GM21723 (cell line): ENCODE measurements at regions not wholly inside any gene's neighbourhood (a gene's known extent, or its start where the extent isn't known, plus 50 kb on each side); places are given as distances from the start of the nearest gene placed in this dataset.

Source experiments
- ATAC-seq: cut with Tn5 transposase; IDR thresholded peaks from one replicate; pipeline ENCODE4 v1.9.1; 2021; ENCODE audit warnings: mild to moderate bottlenecking, moderate library complexity; ENCODE audit not compliant: unreplicated experiment

DNA sequence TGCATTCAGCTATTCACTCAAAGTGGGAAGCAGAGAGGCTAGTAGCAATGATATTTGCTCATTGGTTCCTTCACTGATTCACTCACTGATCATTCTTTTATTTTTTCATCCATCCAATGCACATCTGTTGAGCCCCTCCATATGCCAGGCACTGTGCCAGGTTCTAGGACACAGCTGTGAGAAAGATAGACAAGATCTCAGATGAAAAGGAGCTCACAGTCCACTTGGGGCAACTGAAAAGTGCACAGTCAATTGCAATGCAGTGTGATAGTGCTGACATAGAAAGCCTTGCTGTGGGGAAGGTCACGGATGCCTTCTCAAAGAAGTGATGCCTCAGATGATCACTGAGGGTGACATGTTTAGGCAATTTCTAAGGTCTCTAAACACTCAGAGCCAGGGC is 262.3 kb downstream of the PTEN start:
- no peak for ATAC-seq

DNA sequence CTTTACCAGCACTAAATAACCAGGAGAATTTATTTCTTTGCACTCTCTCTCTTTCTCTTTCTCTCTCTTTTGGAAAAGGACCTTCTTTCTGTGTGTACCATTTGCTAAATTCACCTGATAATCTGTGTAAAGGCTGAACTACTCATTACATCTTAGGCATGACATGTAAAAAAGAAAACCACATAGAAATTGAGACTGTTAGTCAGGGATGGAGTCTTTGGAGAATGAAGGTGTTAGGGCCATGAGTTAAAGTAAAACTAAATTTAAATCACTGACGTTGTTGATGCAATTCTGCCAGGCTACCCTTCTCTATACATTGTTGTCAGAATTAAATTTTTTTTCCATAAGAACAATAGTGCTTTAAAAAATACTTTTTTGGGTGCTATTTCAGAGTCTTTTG is 263.3 kb downstream of the PTEN start:
- ATAC-seq: no peak

DNA sequence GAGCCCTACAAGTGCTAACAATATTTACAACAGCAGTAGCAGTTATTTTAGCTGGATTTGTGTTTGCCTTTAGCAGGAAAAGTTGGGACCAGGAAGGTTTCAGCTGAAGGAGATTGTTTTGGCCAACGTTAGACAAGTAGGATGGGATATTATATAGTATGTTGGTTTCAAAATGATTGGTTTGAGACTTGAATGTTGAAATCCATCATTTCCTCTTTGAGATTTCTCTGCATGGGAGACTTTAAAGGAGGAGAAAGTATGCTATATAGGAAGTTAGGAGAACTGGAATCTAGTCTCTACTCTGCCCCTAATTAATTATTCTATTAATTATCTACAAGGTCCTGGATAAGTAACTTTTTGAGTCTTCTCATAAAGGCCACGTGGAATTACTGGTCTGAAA is 263.8 kb downstream of the PTEN start:
- ATAC-seq: no peak

DNA sequence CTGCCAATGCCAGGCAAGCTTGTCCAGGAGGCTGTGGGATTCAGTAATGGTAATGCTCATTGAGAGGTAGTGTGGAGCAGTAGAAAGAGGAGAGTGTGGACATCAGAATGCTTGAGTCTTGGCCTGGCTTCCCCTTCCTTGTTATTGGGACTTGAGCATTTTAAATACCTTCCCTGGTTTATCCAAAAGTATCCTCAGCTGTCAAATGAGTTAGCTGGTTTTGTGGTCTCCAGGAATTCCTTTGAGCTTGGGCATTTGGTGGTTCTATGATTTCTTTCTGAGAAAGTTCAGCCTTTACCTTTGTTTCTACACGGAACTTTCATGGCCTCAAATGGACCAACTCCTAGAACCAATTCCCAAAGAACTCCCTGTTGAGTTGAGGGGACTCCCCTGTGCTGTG is 264.3 kb downstream of the PTEN start:
- ATAC-seq: no peak

DNA sequence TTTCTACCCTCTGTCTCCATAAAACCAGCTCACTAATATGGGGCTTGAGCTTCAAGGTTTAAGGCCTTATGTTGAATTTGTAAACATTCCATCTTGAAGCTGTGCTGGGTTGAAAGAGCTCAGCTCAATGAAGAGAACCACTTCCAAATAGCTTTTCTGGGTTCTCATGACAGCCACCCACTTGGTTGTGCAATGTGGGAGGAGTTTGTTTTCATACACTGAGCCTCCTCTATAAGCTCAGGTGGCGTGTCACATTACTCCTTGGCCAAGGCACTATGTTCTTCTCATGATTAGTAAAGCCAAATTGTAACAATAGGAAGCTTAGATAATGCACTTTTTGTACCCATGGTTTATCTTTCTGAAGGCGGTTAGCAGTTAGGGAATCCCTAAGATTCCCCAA is 265.6 kb downstream of the PTEN start:
- no peak for ATAC-seq

DNA sequence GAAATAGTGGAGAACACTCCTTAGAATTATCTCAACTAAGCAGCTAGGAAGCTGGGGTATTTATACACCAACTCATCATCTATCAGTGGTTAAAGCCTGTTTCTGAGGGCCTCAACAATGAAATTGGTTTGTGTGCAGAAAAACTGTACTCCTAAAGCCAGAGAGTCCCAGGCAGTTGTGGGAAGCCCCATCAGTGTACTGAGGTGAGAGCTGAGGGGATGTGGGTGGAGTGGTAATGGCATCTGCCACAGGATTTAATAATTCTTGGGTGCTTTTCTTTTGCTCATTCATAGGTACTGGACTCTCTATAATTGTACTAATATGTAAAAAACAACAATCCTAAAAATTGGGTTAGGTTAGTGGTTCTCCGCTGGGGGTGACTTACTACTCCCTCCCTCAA is 267.5 kb downstream of the PTEN start:
- no peak for ATAC-seq

DNA sequence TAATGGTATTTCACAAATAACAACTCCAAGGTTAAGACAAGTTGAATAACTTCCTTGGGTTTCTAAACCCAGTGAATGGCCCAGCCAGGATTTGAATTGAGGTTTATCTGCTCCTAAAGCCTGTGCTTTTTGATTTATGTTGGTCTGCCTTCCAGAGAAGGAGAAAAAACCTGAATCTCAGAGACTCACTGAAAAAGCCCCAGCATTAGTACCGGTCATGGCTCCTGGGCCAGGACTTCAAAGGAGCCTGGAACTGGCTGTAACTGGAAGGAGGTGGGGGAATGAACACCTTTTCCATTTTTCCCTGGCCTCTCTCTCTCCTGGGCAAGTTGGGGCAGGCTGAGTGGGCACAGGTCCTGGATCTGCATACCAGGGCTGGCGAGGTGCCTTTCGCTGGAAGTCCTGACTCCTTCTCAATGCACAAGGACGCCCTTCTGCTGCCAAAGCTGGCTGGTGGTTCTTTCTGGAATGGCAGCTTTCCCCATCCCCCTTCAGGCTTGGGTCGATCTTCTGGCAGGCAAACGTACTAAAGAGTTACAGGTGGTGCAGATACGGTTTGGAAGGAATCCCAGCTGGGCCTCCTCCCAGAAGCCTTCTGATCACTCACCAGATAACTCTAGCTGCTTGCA is 268.2 kb downstream of the PTEN start:
- ATAC-seq: no peak

DNA sequence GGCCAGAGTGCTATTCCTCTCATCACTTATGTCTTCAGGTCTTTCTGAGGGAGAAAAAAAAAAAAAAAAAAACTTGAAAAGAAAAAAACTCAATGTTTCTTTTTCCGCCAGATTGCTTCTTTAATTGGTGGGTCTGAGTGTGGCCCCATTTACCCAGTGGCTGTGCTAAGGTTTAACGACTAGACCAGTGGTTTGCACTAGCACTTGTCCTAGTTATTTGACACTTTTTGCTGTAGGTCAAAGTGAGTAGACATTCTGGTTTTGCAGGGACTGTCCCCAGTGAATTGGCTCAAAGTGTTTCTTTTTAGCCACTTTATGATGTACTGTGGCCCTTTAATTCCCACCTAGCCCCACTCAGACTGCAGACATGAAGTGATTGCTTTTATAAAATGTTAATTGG is 273.3 kb downstream of the PTEN start:
- ATAC-seq: no peak

DNA sequence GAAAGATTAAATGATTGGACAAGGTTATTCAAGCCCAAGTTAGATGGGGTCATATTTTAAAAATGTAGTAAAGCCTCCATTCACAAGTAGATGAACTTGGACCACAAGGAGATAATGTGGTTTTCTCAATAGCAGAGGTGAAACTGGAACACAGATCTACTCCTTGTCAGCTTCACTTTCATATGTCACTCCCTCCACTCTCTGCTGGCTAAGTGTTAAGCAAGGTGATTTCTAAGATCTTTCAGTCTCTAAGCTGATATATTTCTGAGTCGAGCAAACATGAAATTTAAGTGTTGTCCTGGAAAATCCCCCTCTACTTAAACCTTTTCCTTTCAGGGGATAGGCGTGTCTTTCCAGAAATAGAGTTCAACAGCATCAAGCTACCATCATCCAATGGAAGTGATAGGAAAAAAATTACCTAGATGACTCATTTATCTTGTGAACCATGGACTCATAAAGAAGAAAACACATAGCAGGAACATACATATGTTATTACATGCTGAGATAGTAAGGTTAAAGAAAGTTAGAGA is 275.0 kb downstream of the PTEN start:
- ATAC-seq: peak; percentile 97

DNA sequence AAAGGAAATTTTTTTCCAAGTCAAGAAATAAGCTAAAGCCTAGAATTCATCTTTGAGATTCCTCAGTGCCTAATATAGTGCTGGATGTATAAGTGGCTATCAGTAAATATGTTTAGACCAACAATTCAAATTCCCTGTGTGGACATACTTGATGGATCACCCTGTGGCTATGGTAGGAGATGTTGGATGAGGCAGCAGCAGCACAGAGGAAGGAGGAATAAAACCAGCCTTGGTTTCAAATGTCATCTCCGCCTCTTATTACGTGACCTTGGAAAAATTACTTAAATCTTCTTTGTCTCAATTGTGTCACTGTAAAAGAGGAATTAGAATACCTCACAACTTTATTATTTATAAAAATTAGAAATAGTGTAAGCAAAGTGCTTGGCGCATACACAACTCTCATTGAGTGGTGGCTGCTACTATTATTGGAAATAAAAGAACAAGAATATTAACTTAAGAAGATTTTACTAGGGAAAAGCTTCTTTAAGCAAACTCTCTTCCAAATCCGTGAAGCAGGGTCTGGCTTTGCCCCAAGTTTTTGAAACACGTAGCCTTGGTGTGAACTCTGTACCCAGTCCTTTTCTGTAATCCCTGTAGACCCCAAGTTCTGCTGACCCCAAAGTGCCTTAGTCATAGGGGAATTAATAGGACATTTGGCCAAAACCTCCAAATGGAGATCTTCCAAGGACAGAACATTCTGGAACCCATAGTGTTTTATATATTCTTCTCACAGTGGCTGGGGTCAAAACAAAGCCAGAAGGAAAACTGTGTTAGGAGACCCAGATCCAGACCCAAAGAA is 283.8 kb downstream of the PTEN start:
- ATAC-seq: no peak

DNA sequence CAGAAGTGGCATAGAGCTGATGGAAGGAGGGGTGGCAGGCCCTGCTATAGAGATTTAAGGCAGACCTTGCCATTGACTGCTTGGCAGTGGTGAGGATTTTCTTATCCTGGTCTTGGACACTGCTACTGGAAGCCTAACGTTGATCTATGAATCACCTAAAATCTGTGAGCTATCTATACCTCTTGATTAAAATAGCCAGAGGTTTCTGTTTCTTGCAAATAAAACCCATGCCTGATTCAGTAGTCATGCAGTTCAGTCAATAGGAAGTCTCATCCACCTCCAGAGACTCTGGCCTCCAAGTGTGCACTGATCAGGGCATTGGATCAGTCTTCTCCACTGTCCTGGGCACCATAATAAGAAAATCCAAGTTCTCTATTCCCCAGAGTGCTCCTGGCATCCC is 286.5 kb downstream of the PTEN start:
- no peak for ATAC-seq

DNA sequence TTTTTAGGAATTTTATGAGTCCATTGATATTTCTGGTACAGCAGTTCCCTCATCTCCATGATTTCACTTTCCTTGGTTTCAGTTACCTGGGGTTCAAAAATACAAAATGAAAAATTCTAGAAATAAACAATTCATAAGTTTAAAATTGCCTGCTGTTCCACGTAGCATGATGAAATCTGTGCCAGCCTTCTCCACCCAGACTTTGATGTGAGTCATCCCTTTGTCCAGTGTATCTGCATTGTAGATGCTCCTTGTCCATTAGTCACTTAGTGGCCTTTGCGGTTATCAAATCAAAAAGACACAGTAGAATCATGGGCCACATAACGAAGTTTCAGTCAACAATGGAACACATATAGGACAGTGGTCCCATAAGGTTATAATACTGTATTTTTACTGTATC is 286.9 kb downstream of the PTEN start:
- no peak for ATAC-seq

DNA sequence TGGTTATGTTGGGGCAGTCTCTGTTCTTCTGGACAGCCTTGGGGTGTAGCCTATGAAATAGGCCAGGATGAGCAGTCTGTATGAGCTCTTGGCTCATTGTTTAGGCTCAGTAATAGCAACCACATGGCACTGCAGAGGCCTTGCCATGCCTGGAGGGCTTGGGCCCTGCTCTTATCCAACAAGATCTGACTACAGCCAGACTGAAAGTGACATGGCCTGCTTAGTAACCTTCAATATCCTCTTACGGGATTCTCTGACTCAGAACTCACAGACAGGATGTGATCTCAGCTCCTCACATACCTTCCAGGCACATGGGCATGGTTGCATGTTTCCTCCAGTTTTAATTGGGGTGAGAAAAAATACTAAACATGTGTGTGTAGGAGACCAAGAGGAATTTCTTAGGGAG is 289.3 kb downstream of the PTEN start:
- peak; percentile 83 for ATAC-seq

DNA sequence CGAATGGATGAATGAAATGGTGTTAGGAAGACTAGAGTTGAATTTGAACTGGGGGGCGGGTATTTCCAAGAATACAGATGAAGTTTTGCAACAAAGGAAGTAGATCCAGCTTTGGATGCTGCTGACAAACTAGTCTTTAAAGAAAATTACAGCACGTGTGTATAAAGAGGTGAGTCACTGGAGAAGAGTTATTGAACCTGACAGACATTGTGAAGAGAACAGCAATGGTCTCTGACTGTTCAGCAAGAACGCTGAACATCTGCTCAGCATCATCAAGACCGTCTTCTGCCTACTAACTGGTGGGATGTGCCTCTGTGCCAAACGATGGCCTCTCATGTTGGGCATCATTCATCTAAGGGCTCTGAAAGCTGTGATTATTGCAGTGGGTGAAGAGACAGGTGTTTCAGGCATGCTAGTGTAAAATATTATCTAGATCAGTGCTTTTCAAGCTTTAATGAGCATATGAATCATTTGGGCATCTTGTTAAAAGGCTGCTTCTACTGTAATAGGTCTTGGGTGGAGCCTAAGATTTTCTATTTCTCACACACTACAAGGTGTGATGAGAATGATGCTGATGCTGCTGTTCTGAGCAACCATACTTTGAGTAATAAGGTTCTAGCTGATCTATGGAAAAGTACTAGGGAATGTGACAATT is 291.3 kb downstream of the PTEN start:
- ATAC-seq: no peak

DNA sequence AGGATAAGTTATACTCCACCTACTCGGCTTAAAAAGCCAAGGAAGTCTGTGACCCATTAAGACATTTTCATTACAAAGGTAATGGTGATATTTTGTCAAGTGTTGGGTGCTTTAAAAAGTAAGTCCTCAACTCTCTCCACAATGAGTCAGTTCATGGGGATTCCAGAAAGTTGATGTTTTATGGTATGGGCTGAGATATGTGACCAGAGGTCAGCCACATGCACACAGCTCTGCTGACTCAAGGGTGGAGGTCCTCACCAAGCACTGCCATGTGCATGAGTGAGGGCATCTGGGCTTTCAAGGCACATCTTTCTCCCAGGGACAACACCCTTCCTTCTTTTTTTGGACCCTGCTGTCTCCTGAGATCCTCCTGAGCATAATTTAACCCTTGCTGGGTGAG is 292.9 kb downstream of the PTEN start:
- no peak for ATAC-seq

DNA sequence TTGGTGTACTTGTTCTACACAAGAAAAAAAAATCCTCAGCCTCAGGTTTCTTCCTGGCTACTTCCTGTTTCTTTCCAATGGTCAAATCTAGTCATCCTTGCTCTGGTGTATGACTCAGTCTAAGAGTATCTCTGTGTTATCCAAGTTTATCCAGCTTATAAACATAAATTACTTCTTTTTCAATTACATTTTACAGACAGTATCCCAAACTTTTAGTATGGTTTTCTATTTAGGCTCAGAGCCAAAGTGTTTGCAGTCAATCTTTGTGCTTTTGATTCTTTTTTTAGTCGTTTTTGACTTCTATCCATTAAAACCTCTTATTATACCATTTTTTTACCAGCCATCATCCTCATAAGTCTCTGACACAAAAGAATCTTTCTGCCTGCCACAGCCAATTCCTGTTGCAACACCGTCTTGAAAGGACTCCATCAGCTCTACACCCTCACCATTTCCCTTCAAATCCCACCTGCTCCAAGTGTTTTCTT is 294.6 kb downstream of the PTEN start:
- no peak for ATAC-seq

DNA sequence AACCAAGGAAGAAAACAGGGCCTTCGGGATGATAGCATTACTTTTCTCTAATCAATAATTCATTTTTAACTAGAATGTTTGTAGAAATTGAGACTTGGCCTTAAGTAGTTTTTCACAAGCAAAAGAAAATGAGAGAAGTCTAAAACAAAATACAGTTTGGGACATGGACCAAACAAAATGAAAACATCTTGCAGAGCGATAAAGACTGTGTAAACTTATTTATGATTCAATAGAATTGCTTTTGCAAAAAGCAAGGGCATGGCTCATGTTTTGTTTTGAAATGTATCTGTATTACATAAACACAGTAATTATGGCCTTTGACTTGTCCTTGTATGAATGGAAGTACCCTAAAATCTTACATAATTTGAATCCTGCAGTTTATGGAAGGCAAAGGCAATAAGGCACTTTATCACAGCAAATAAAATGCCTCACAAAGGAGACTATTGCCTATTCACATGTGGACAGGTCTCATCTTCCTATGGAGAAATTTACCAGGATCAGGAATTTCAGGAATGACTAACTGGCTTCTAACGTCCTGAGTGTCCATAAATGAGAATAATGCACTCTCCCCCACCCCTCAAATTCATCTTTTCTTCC is 295.2 kb downstream of the PTEN start:
- no peak for ATAC-seq

DNA sequence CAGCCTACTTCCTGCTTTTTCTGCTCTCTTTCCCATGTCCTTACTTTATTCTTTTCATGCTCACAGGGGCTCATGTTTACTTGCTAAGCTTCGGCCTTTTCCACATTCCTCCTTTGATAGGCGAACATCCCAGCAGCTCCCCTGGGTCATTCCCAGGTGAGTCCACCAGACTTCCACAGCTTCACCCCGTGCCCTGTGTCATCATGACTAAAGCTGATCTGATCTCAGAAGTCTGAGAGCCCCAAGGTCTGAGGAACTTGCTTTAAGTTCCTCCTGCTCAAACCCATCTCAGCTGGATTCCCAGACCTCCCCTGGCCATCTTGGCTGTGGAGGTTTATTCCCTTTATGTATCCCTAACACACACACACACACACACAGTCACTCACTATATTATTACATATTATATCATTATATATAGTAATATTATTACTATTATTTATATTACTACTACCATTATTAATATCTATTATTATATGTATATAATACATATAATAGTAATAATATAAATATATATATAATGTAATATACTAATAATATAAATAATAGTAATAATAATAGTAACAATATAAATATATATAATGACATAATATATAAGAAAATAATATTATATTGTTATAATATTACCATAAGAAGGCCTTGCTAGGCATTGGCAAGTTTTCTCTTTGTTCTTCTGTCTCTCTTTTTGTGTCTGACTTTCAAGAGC is 295.9 kb downstream of the PTEN start:
- ATAC-seq: no peak

DNA sequence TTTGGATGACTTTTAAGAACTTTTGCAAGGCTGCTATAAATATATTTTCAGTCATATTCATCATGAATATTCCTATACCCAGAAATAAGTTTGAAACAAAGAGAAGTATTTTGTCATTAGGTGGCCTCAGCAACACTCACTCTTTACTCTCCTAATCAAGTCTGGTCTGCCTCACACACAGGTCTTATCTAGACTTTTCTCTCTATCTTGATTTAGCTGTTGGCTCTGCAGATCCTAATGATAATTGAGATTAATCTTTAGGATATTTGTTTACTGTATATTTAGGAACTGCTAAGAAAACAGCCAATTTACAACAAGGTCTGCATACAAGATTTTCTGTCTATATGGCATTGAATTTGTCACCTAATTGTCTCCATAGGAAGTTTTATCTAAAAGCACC is 297.6 kb downstream of the PTEN start:
- ATAC-seq: no peak

DNA sequence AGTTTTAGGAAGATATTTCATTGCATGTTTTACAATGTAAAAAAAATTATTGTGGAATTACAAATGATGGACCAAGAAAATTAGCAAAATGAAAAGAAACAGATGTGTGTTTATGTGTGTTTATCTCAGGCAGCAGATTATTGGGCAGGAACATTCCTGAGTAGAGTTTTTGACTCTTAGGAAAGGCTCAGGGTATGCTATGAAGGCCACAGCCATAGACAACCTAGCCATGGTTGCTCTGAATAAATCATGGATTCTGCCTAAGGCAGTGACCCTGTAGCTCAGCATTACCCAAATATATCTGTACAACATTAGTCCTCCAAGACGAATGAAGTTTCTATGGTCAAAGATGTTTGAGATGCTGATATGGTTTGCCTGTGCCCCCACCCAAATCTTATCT is 298.3 kb downstream of the PTEN start:
- no peak for ATAC-seq

DNA sequence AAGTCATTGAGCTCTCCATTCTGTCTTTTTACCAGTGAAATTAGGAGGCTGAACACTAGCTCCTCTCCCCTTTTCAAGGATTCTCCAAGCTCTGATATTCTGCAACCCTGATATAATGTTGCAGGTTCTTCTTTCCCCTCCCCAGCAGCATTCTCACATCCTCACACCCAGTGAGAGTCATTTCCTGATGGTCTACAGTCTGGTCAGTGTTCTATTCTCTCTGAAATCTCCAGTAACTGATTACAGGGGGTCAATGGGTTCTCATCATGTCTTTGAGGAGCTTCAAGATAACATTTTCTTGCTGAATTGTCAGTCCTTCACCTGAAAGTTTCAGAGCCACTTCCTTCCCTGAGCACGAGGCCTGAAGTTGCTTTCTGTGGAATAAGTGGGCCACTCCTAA is 299.4 kb downstream of the PTEN start:
- ATAC-seq: no peak
